ENCODE measurements at regions not wholly inside any gene's neighbourhood (a gene's known extent, or its start where the extent isn't known, plus 50 kb on each side); places are given as distances from the start of the nearest gene placed in this dataset.

- peaks cover 0 to 4% (median 0%) of the 10 kb centered on the region in 4 donors for H3K9me3 ChIP-seq (ENCODE audit: control insufficient read depth in 4 of 4, insufficient read depth in 3 of 4, low read length in 3 of 4)
- no peak overlapping the region for H3K9ac ChIP-seq (ENCODE audit: insufficient read depth in 1 of 2, low read length in 2 of 2)
- no peak overlapping the region for H3K27ac ChIP-seq (ENCODE audit: low read depth in 1 of 2, low read length in 1 of 2)
- H3K27me3 ChIP-seq (ENCODE audit: control insufficient read depth in 3 of 3, insufficient read depth in 3 of 3, low read length in 2 of 3) = no peaks in the 10 kb centered on the region
- ATAC-seq (ENCODE audit: insufficient read depth, low FRiP score) (no peak), DNase-seq (no peak)
- no peaks in the 10 kb centered on the region for H3K4me1 ChIP-seq (ENCODE audit: control insufficient read depth in 5 of 5, insufficient read depth in 5 of 5, low read length in 5 of 5)
- no peak overlapping the region for H3K4me3 ChIP-seq
- 77 to 92% methylated on average over 3 of the region's 3 CpGs for WGBS, 2 donors
- no peaks in the 10 kb centered on the region for H3K36me3 ChIP-seq (ENCODE audit: control insufficient read depth in 4 of 4, insufficient read depth in 4 of 4, low read length in 4 of 4)
- TF ChIP-seq CTCF (IDR thresholded peaks at IDR 0.05; ENCODE audit: control extremely low read depth, extremely low read depth) = no peak
Measured at GRCh38 chr14:98688446-98688845, 583.6 kb downstream of the BCL11B start.

GRCh38 chr14:98689951-98690350, 582.0 kb downstream of the BCL11B start:
- WGBS, 2 donors = 63 to 74% methylated on average over 3 of the region's 3 CpGs
- Histone ChIP-seq H3K4me1 (ENCODE audit: control insufficient read depth in 5 of 5, insufficient read depth in 5 of 5, low read length in 5 of 5) (no peaks in the 10 kb centered on the region), H3K9ac (ENCODE audit: insufficient read depth in 1 of 2, low read length in 2 of 2) (no peak overlapping the region), H3K27ac (ENCODE audit: low read depth in 1 of 2, low read length in 1 of 2) (no peak overlapping the region), H3K4me3 (no peak overlapping the region), H3K9me3 (ENCODE audit: control insufficient read depth in 4 of 4, insufficient read depth in 3 of 4, low read length in 3 of 4) (peaks cover 0 to 4% (median 0%) of the 10 kb centered on the region in 4 donors), H3K36me3 (ENCODE audit: control insufficient read depth in 4 of 4, insufficient read depth in 4 of 4, low read length in 4 of 4) (no peaks in the 10 kb centered on the region), H3K27me3 (ENCODE audit: control insufficient read depth in 3 of 3, insufficient read depth in 3 of 3, low read length in 2 of 3) (no peaks in the 10 kb centered on the region)
- DNase-seq (no peak), ATAC-seq (ENCODE audit: insufficient read depth, low FRiP score) (no peak)
- no peak for TF ChIP-seq CTCF (IDR thresholded peaks at IDR 0.05; ENCODE audit: control extremely low read depth, extremely low read depth)

GRCh38 chr14:98692832-98693231, 579.2 kb downstream of the BCL11B start:
- ATAC-seq (ENCODE audit: insufficient read depth, low FRiP score) (no peak), DNase-seq (no peak)
- Histone ChIP-seq H3K9me3 (ENCODE audit: control insufficient read depth in 4 of 4, insufficient read depth in 3 of 4, low read length in 3 of 4) (peaks cover 0 to 5% (median 0%) of the 10 kb centered on the region in 4 donors), H3K4me3 (no peak overlapping the region), H3K9ac (ENCODE audit: insufficient read depth in 1 of 2, low read length in 2 of 2) (no peak overlapping the region), H3K27ac (ENCODE audit: low read depth in 1 of 2, low read length in 1 of 2) (no peak overlapping the region), H3K4me1 (ENCODE audit: control insufficient read depth in 5 of 5, insufficient read depth in 5 of 5, low read length in 5 of 5) (no peaks in the 10 kb centered on the region), H3K36me3 (ENCODE audit: control insufficient read depth in 4 of 4, insufficient read depth in 4 of 4, low read length in 4 of 4) (no peaks in the 10 kb centered on the region), H3K27me3 (ENCODE audit: control insufficient read depth in 3 of 3, insufficient read depth in 3 of 3, low read length in 2 of 3) (no peaks in the 10 kb centered on the region)
- 69 to 71% methylated on average over 5 of the region's 5 CpGs for WGBS, 2 donors
- TF ChIP-seq CTCF (IDR thresholded peaks at IDR 0.05; ENCODE audit: control extremely low read depth, extremely low read depth) = no peak

GRCh38 chr14:98694541-98694940, 577.5 kb downstream of the BCL11B start:
- ATAC-seq (ENCODE audit: insufficient read depth, low FRiP score) = no peak
- Histone ChIP-seq H3K27ac (ENCODE audit: low read depth in 1 of 2, low read length in 1 of 2) (no peak overlapping the region), H3K9ac (ENCODE audit: insufficient read depth in 1 of 2, low read length in 2 of 2) (no peak overlapping the region), H3K27me3 (ENCODE audit: control insufficient read depth in 3 of 3, insufficient read depth in 3 of 3, low read length in 2 of 3) (no peaks in the 10 kb centered on the region), H3K4me1 (ENCODE audit: control insufficient read depth in 5 of 5, insufficient read depth in 5 of 5, low read length in 5 of 5) (no peaks in the 10 kb centered on the region), H3K9me3 (ENCODE audit: control insufficient read depth in 4 of 4, insufficient read depth in 3 of 4, low read length in 3 of 4) (peaks cover 0 to 9% (median 0%) of the 10 kb centered on the region in 4 donors), H3K4me3 (no peak overlapping the region), H3K36me3 (ENCODE audit: control insufficient read depth in 4 of 4, insufficient read depth in 4 of 4, low read length in 4 of 4) (no peaks in the 10 kb centered on the region)
- no peak for DNase-seq
- no peak for TF ChIP-seq CTCF (IDR thresholded peaks at IDR 0.05; ENCODE audit: control extremely low read depth, extremely low read depth)

Data from lung (tissue), 11 donors.